ENCODE measurements at regions not wholly inside any gene's neighbourhood (a gene's known extent, or its start where the extent isn't known, plus 50 kb on each side); places are given as distances from the start of the nearest gene placed in this dataset.

DNA sequence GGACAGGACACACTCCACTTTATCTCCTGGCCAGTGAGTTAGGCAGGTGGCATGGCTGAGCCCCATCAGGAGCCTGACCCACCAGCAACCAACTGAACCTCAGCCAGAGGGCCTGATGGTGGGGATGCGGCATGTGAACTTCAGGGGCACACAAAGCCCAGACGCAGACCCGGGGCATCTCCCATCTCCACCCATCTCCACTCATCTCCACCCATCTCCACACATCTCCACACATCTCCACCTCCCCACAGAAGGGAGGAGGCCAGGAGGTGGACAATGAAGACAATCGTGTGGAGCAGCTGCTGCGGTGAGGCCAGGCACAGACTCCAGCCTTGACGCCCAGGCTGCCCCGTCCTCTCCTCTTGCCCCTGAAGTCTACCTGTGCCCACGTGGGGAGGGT, 340.8 kb downstream of the CTTN start:
- H3K4me3 ChIP-seq (ENCODE audit: low read depth in 1 of 2, low read length in 2 of 2) = no peak overlapping the region
- H3K79me2 ChIP-seq (ENCODE audit: insufficient read depth, low read length) = no peaks in the 10 kb centered on the region
- DNase-seq = no peak
- no peaks in the 10 kb centered on the region; the same call in 1 of the 2 replicates for H4K20me1 ChIP-seq (ENCODE audit: insufficient read depth, low read length)
- TF ChIP-seq, protein P1, sequence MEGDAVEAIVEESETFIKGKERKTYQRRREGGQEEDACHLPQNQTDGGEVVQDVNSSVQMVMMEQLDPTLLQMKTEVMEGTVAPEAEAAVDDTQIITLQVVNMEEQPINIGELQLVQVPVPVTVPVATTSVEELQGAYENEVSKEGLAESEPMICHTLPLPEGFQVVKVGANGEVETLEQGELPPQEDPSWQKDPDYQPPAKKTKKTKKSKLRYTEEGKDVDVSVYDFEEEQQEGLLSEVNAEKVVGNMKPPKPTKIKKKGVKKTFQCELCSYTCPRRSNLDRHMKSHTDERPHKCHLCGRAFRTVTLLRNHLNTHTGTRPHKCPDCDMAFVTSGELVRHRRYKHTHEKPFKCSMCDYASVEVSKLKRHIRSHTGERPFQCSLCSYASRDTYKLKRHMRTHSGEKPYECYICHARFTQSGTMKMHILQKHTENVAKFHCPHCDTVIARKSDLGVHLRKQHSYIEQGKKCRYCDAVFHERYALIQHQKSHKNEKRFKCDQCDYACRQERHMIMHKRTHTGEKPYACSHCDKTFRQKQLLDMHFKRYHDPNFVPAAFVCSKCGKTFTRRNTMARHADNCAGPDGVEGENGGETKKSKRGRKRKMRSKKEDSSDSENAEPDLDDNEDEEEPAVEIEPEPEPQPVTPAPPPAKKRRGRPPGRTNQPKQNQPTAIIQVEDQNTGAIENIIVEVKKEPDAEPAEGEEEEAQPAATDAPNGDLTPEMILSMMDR (IDR thresholded peaks at IDR 0.05; ENCODE audit: borderline replicate concordance, extremely low read depth, low read length, poor library complexity, severe bottlenecking) = no peak
- no peak for TF ChIP-seq EZH2 (IDR thresholded peaks at IDR 0.05; ENCODE audit: borderline replicate concordance, low read depth, low read length, severe bottlenecking)
- H3K9me3 ChIP-seq (ENCODE audit: insufficient read depth, low read length, severe bottlenecking) = no peaks in the 10 kb centered on the region
- H3K9ac ChIP-seq (ENCODE audit: low read depth, low read length) = no peak overlapping the region
- peaks cover 5% of the 10 kb centered on the region for H3K27me3 ChIP-seq (ENCODE audit: insufficient read depth, low read length, poor library complexity)
- no peaks in the 10 kb centered on the region for H3K36me3 ChIP-seq (ENCODE audit: insufficient read depth, low read length)
- no peak overlapping the region for H2AFZ ChIP-seq (ENCODE audit: low read depth, low read length)
- ATAC-seq (ENCODE audit: insufficient read depth, low read depth) = no peak
- H3K27ac ChIP-seq (ENCODE audit: low read length) = no peak overlapping the region
- H3K4me2 ChIP-seq (ENCODE audit: insufficient read depth, low read length) = no peak overlapping the region
- H3K4me1 ChIP-seq (ENCODE audit: insufficient read depth, low read length) = no peaks in the 10 kb centered on the region

DNA sequence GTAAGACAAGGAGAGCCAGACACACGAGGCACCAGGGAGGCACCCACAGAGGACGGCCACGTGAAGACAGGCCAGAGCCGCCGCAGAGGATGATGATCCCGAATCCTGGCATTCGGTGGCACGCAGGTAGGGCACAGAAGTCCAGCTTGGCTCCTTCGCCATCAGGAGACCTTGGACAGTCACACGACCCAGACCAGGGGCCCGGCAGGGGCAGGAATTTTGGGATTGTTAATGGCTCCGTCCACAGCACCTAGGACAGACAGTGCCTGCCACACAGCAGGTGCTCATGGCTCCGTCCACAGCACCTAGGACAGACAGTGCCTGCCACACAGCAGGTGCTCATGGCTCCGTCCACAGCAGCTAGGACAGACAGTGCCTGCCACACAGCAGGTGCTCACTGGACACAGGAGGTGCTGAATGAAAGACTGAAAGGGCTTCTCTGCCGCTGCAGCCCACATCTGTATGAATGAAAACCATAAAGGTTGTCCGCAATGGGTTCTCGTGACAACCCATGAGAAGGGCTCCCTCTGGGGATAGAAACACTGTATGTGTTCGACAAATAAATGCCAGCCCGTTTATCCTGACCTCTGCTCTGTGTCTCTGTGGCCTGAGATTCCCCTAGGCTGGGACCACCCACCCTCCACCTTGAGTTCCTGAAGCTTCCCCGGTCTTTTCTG, 341.6 kb downstream of the CTTN start:
- Histone ChIP-seq H3K4me2 (ENCODE audit: insufficient read depth, low read length) (no peak overlapping the region), H3K27ac (ENCODE audit: low read length) (no peak overlapping the region), H3K36me3 (ENCODE audit: insufficient read depth, low read length) (no peaks in the 10 kb centered on the region), H3K27me3 (ENCODE audit: insufficient read depth, low read length, poor library complexity) (peaks cover 5% of the 10 kb centered on the region), H2AFZ (ENCODE audit: low read depth, low read length) (no peak overlapping the region), H3K9me3 (ENCODE audit: insufficient read depth, low read length, severe bottlenecking) (no peaks in the 10 kb centered on the region), H3K79me2 (ENCODE audit: insufficient read depth, low read length) (no peaks in the 10 kb centered on the region), H3K4me1 (ENCODE audit: insufficient read depth, low read length) (no peaks in the 10 kb centered on the region), H3K4me3 (ENCODE audit: low read depth in 1 of 2, low read length in 2 of 2) (no peak overlapping the region), H3K9ac (ENCODE audit: low read depth, low read length) (no peak overlapping the region), H4K20me1 (ENCODE audit: insufficient read depth, low read length) (peaks cover 4% of the 10 kb centered on the region; the same call in 1 of the 2 replicates)
- DNase-seq = no peak
- TF ChIP-seq, protein P1 (IDR thresholded peaks at IDR 0.05; ENCODE audit: borderline replicate concordance, extremely low read depth, low read length, poor library complexity, severe bottlenecking) = no peak
- TF ChIP-seq EZH2 (IDR thresholded peaks at IDR 0.05; ENCODE audit: borderline replicate concordance, low read depth, low read length, severe bottlenecking) = no peak
- ATAC-seq (ENCODE audit: insufficient read depth, low read depth) = no peak

DNA sequence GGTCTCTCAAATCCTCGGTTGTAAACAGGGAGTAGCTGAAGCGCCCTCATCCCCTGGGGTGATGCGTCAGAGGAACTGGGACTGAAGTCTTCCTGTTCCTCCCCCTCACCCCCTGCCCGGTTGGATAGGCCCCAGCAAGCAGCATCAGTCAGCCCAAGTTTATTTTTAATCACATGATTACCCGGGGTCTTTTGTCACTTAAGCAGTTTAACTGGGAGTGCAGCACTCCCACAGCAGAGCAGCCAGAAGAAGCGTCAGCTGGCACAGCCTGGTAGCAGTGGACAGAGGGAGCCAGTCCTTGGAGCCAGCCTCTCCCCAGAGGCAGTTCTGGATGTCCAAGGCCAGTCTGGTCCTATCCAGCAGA, 342.1 kb downstream of the CTTN start:
- Histone ChIP-seq H3K36me3 (ENCODE audit: insufficient read depth, low read length) (no peaks in the 10 kb centered on the region), H3K27me3 (ENCODE audit: insufficient read depth, low read length, poor library complexity) (peaks cover 5% of the 10 kb centered on the region), H3K4me2 (ENCODE audit: insufficient read depth, low read length) (no peak overlapping the region), H3K4me3 (ENCODE audit: low read depth in 1 of 2, low read length in 2 of 2) (no peak overlapping the region), H3K27ac (ENCODE audit: low read length) (no peak overlapping the region), H3K79me2 (ENCODE audit: insufficient read depth, low read length) (no peaks in the 10 kb centered on the region), H3K9ac (ENCODE audit: low read depth, low read length) (no peak overlapping the region), H3K4me1 (ENCODE audit: insufficient read depth, low read length) (no peaks in the 10 kb centered on the region), H4K20me1 (ENCODE audit: insufficient read depth, low read length) (peaks cover 4% of the 10 kb centered on the region; the same call in 1 of the 2 replicates), H3K9me3 (ENCODE audit: insufficient read depth, low read length, severe bottlenecking) (no peaks in the 10 kb centered on the region), H2AFZ (ENCODE audit: low read depth, low read length) (no peak overlapping the region)
- TF ChIP-seq EZH2 (IDR thresholded peaks at IDR 0.05; ENCODE audit: borderline replicate concordance, low read depth, low read length, severe bottlenecking) = no peak
- TF ChIP-seq, protein P1 (IDR thresholded peaks at IDR 0.05; ENCODE audit: borderline replicate concordance, extremely low read depth, low read length, poor library complexity, severe bottlenecking) = no peak
- DNase-seq (no peak), ATAC-seq (ENCODE audit: insufficient read depth, low read depth) (no peak)
